ENCODE measurements at regions not wholly inside any gene's neighbourhood (a gene's known extent, or its start where the extent isn't known, plus 50 kb on each side); places are given as distances from the start of the nearest gene placed in this dataset.
"Not testable (repeated sequence)": the region's sequence is repeated elsewhere in the genome, so short reads cannot be mapped to it uniquely, and the experiment has no call there.

GRCh38 chr6:5898102-5898501, 108.6 kb downstream of the NRN1 start:
- DNase-seq (ENCODE audit: low read depth in 1 of 2, low spot score in 1 of 2): no peak

DNA sequence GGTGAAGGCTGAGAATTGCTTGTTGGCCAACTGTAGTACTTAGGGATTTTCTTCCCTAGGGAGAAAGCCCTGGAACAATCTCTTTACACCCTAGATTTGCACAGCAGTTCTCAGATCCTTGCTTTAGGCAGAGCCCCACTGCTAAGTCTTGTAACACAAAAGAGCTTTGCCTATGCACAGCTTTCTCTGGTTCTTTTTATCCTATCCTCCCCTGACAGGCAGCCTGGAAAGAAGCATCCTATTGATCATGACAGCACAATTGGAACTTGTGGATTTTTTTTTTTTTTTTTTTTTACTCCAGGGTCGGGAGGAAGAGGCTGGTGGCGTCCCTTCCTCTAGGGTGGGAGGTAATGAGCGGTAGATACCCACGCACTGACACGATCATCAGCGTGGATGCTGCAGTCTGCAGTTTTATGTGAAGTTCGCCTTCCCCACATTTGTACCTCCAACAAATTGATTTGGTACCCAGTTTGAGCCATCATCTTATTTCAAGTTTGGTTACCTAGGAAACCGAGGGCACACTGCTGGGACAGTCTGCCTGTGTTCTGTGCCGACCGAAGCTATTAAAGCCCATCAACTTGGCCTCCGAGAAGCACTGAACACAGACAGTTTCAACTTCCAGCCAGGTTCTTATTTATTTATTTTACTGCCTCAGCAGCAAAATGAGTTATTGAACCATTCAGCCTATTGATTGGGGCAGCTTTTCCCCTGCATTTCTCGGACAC, 110.1 kb downstream of the NRN1 start:
- no peak for DNase-seq (ENCODE audit: low read depth in 1 of 2, low spot score in 1 of 2)

DNA sequence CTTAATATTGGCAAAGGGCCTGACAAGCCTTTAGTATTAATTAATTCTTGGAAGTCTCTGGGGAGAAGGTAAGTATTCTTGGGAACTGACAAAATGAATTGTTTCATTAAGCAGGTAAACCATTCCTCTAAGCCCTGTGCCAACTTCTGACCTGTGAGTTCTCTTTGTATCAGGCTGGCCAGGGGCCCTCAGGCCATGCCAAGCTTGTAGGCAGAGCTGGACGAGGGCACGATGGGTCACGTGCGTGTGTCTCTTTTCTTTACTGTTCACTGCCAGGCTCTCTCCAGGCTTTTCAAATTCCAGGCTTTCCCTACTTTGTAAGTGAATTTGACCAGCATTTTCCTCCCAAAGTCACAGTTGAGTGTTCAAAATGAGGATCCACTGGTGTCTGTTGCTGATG, 112.4 kb downstream of the NRN1 start:
- no peak for DNase-seq (ENCODE audit: low read depth in 1 of 2, low spot score in 1 of 2)

GRCh38 chr6:5893295-5893694, 113.4 kb downstream of the NRN1 start:
- no peak for DNase-seq (ENCODE audit: low read depth in 1 of 2, low spot score in 1 of 2)

DNA sequence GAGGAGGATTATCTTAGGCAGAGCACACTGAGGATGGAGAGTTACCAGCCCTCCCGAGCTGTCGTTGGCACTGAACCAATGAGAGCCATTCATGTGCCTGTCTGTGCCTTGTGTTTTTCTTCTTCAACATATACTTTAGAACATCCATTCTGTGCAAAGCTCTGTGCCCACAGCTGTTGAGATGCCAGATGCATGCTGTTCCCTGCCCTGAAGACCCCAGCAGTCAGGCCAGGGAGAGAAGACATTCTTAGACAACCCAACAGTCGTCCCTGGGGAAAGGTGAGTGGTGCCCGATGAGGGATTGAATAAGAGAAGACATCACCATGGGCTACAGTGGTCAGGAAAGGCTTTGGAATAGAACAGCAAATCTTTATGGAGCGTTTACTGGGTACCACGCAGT, 114.1 kb downstream of the NRN1 start:
- DNase-seq (ENCODE audit: low read depth in 1 of 2, low spot score in 1 of 2): no peak

DNA sequence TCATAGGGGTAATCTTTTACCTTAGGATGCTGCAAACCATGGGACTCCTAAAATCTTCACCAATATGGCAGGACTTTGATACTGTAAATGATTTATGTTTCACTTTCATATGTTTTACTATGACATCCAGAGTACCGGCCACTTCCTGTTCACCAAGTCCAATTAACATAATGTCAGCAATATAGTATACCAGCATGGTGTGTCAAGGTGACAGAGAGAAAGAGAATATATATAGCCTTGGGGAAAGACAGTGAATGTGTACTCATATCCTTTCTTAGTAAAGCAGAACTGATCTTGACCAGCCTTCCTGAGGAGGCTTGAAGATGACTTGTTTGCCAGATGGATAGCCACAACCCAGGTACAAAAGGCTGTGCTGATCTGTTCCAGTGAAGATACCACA, 127.9 kb downstream of the NRN1 start:
- DNase-seq (ENCODE audit: low read depth in 1 of 2, low spot score in 1 of 2): no peak

DNA sequence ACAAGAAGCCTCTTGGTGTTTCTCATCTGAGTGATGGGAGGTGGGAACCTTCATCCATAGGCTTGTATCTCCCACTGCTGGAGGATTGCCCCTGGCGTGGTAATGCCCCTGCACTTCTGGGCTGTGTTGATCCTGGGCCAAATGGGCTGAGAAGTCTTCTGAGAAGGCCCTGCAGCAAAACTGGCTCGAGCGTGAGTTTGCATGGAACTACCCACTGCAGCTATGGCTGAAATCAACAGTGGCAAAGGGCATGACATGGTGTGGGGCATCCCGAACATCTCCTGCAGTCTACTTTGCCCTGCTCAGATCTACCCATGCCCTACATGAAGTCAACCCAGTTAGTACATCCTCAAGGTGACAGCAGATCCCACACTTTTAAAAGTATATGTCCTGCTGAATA, 130.6 kb downstream of the NRN1 start:
- no peak for DNase-seq (ENCODE audit: low read depth in 1 of 2, low spot score in 1 of 2)

- DNase-seq (ENCODE audit: low read depth in 1 of 2, low spot score in 1 of 2): not testable (repeated sequence)
Observed at GRCh38 chr6:5873976-5874375, 132.7 kb downstream of the NRN1 start.

DNA sequence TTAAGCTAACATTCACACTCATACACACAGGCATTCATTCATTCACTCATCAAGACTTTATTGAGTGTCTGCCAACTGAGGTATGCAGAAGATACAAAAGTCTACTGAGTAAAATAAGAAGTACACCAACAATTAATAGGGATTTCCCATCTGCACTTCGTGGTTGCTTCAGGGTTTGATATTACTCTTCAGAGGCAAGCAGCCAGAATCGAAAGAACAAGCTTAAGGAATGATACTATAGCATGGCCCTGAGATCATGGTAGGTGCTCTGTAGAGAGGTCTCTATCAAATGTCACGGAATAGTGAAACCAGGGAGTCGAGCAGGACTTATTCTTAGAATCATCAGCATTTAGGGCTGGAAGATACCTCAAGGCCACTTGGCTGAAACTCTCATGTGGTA, 135.4 kb downstream of the NRN1 start:
- DNase-seq (ENCODE audit: low read depth in 1 of 2, low spot score in 1 of 2): no peak

DNA sequence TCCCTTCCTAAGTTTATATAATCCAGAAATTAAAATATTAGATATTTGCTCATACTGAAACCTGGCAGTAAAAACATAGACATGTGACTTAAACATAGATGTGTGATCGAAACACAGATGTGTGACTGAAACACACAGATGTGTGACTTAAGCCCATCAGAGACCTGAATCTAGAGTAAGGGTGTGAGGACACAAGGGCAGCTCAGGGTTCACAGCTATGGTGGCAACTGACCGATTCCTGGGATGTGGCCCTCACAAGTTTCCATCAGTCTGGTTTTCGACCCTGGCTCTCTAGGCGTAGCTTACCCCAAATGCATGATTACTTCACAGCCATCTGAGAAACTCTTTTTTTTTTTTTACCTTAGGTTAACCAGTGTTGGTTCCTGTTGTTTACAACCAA, 137.0 kb downstream of the NRN1 start:
- no peak for DNase-seq (ENCODE audit: low read depth in 1 of 2, low spot score in 1 of 2)

DNA sequence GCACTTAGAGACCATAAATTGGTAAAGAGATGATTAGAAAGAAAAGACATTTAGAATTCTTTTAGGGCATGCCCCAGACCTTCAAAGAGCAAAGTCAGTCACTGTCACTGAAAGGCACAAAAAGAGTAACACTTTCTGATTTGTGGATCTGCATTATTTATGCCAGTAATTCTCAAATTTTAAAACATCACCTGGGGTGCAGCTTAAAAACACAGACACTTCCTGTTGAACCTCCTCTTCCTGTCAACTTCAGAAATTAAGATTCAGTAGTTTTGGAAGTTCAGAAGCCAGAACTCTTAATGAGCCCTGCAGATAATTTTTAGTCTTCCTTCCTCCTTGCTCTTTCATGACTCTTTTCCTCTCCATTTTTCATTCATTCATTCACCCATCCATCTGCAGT, 137.5 kb downstream of the NRN1 start:
- DNase-seq (ENCODE audit: low read depth in 1 of 2, low spot score in 1 of 2): no peak

- no peak for DNase-seq (ENCODE audit: low read depth in 1 of 2, low spot score in 1 of 2)
Observed at GRCh38 chr6:5866547-5867051, 140.1 kb downstream of the NRN1 start.

DNA sequence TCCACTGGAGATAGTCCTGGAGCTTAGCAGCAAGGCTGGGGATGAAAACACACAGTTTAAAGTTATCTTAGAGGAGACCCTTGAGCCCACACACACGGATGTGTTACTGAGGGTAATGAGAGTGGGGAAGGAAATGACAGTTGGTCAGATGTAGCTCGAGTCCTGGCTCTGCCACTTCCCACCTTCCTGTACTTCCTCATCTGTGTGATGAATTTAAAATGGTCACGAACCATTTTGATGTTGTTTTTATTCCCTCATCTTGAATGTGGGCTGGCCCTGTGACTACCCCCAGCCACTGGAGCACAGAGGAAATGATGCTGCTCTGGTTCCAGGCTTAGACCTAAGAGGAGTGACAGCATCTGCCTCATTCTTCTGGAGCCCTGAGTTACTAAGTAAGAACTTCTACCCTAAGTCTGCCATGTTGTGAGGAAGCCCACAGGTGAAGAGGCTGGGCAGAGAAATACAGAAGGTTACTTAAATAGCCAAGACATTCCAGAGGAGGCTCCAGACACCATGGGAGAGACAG, 141.2 kb downstream of the NRN1 start:
- DNase-seq (ENCODE audit: low read depth in 1 of 2, low spot score in 1 of 2): no peak

- DNase-seq (ENCODE audit: low read depth in 1 of 2, low spot score in 1 of 2): no peak
Observed at GRCh38 chr6:5860849-5861248, 145.9 kb downstream of the NRN1 start.

DNA sequence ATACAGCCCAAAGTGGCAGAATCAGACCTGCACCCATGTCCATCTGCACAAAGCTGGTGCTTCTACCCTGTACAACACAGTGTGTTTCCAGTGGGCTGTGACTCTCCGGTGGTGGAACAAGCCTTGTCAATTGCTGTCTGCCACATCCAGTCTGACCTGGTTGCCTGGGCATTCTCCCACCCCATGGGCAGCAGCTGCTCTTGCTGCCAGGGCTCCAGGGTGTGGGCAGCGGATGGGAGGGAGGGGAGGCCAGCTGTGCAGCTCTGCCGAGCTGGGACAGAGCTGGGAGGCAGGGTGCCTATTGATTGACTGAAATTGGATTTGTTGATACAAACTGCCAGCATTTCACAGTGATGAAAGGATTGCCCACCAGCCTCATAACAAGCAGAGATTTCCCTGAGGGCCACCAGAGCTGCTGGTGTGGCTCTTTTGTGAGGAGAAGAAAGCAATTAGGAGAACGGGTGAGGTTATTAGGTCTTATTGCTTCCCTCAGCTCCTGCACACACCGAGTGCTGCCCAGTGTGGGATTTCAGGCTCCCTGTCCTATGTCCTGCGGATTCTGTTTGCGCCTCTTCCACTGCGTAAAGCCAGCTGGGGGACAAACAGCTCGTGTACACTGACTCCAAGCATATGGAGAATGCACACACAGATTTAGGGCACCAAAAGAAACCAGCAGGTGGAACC, 150.8 kb downstream of the NRN1 start:
- no peak for DNase-seq (ENCODE audit: low read depth in 1 of 2, low spot score in 1 of 2)

GRCh38 chr6:5854899-5855298, 151.8 kb downstream of the NRN1 start:
- no peak for DNase-seq (ENCODE audit: low read depth in 1 of 2, low spot score in 1 of 2)

- DNase-seq (ENCODE audit: low read depth in 1 of 2, low spot score in 1 of 2): peak; percentile 27 to 52
Observed at GRCh38 chr6:5851261-5851757, 155.4 kb downstream of the NRN1 start.

- DNase-seq (ENCODE audit: low read depth in 1 of 2, low spot score in 1 of 2): no peak
Observed at GRCh38 chr6:5850848-5851255, 155.9 kb downstream of the NRN1 start.

DNA sequence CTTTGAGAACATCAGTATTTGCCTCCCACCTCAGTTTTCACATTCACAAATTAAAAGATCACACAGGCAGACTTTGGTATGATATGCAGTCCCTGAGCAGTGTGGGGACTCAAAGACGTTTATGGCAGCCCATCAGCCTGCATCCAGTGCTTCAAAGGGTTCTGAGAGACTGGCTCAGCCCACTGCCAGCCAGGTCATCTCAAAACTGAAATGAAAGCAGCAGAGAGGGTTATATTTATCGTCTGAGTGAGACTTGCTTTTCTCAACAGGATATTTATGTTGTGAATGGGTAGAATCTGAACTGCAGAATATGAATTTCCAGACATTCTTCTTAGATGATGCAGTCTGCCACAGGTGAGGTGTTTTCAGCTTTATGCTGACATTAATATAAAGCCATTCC, 159.8 kb downstream of the NRN1 start:
- DNase-seq (ENCODE audit: low read depth in 1 of 2, low spot score in 1 of 2): no peak

DNA sequence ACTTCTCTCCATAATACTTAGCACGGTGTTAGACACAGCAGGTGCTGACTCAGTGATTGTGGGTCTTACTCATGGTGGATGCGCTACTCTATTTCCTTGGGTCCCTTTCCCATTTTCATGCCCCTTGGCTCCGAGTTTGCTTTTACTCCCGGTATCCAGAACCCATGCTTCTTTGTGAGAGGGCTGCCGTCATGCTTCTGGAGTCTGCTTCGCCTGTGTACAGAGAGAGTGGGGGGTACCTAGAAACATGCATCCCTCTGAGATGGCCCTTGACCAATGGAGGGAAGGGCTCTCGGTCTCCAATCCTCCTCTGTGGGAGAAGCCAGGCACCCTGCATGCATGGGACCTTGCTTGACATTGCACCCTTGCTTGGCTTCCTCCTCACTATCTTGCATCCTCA, 160.4 kb downstream of the NRN1 start:
- DNase-seq (ENCODE audit: low read depth in 1 of 2, low spot score in 1 of 2): no peak

GRCh38 chr6:5843078-5843477, 163.6 kb downstream of the NRN1 start:
- no peak for DNase-seq (ENCODE audit: low read depth in 1 of 2, low spot score in 1 of 2)

DNA sequence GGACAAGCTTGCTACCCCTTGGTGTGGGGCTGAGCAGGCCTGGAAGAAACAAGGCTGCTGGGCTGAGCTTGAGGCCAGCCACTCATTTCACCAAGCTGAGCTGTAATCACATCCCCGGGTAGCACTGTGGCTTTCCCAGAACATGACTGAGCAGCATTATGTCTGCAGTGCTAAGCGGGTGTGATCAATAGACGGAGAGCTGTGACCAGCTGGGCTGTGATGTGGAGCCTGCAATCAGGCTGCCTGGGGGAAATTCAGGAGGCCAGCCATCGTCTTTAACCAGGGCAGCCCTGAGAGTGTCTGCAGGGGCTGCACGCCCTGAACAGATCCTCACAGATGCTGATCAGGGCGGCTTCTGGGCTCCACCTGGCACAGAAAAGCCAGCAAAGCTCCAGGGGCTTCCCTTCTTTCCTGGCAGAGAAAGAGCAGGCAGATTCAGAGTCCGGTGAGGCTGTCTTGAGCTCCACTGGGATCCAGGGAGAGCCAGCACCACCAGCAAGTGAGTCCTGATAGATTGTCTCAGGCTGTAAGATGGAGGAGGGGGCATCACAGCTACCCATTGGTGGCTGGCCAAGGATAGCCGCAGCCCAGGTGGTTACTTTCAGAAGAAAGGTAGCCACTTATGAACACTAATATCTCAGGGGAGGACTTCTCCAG, 165.9 kb downstream of the NRN1 start:
- DNase-seq (ENCODE audit: low read depth in 1 of 2, low spot score in 1 of 2): no peak
